CD4-positive, alpha-beta T cell (primary cell): ENCODE measurements at regions not wholly inside any gene's neighbourhood (a gene's known extent, or its start where the extent isn't known, plus 50 kb on each side); places are given as distances from the start of the nearest gene placed in this dataset.

Experiments used
- ATAC-seq: fragments of 200-7000 bp; cut with Tn5 transposase; one replicate; pipeline ENCODE4 v1.10.0; 2022; ENCODE audit warnings: mild to moderate bottlenecking; ENCODE audit not compliant: poor library complexity
- CTCF ChIA-PET: fragments of 350-600 bp; sonication (Branson Sonifier 250); formaldehyde crosslinking; loops from one replicate; lab custom pipeline; 2021; ENCODE audit warnings: antibody characterized with exemption, inconsistent platforms; lab: Charles Lee
- POLR2A ChIA-PET: fragments of 350-600 bp; sonication (Branson Sonifier 250); formaldehyde crosslinking; loops from one replicate; lab custom pipeline; 2021; ENCODE audit warnings: antibody characterized with exemption, inconsistent platforms; lab: Charles Lee
- DNase-seq, 14 experiments: peaks; one replicate each; pipeline ENCODE4 v3.0.0-alpha.2; 2013 to 2020; ENCODE audit warnings: mixed read lengths in 2 of 14
- H3K27ac ChIP-seq, 2 donors: one replicate each; pipeline versions ENCODE4 v1.5.1 to v1.7.0; 2013; ENCODE audit warnings: low read length in 2 of 2, low read depth in 1 of 2, mild to moderate bottlenecking in 1 of 2
- H3K27me3 ChIP-seq, 2 experiments: 1 replicate in 1 of 2; 2 replicates in 1 of 2; pipeline versions ENCODE4 v1.6.1 to v1.7.0; 2013; ENCODE audit warnings: low read length in 2 of 2, control low read depth in 1 of 2, mild to moderate bottlenecking in 1 of 2, moderate library complexity in 1 of 2; ENCODE audit not compliant: insufficient read depth in 2 of 2, control insufficient read depth in 1 of 2
- H3K36me3 ChIP-seq: one replicate; pipeline ENCODE4 v1.6.1; 2013; ENCODE audit warnings: low read length, control low read depth; ENCODE audit not compliant: insufficient read depth
- H3K4me1 ChIP-seq: one replicate; pipeline ENCODE4 v1.6.1; 2013; ENCODE audit warnings: low read length, control low read depth; ENCODE audit not compliant: insufficient read depth
- H3K4me3 ChIP-seq: one replicate; pipeline ENCODE4 v1.5.1; 2013; ENCODE audit warnings: mild to moderate bottlenecking, low read length, moderate library complexity
- H3K9me3 ChIP-seq, 2 experiments: 1 replicate in 1 of 2; 2 replicates in 1 of 2; pipeline versions ENCODE4 v1.6.1 to v1.7.0; 2013; ENCODE audit warnings: low read length in 2 of 2, mild to moderate bottlenecking in 2 of 2, control low read depth in 1 of 2, moderate library complexity in 1 of 2; ENCODE audit not compliant: control insufficient read depth in 1 of 2, insufficient read depth in 1 of 2
- H3K27ac Mint-ChIP-seq: one replicate; pipeline ENCODE4 v1.8.0; 2020; ENCODE audit warnings: mixed read lengths
- H3K27me3 Mint-ChIP-seq: one replicate; pipeline ENCODE4 v1.8.0; 2021; ENCODE audit warnings: mixed read lengths
- H3K36me3 Mint-ChIP-seq: one replicate; pipeline ENCODE4 v1.8.0; 2021; ENCODE audit warnings: low read depth, mixed read lengths
- H3K4me1 Mint-ChIP-seq: one replicate; pipeline ENCODE4 v1.8.0; 2021; ENCODE audit warnings: low read depth, mixed read lengths
- H3K4me3 Mint-ChIP-seq: one replicate; pipeline ENCODE4 v1.8.0; 2020; ENCODE audit warnings: mild to moderate bottlenecking, mixed read lengths
- H3K9me3 Mint-ChIP-seq: one replicate; pipeline ENCODE4 v1.8.0; 2020; ENCODE audit warnings: mixed read lengths
- intact Hi-C, 2 experiments: fragments of 100-400 bp; cut with DNase I in 1 of 2; cut with micrococcal nuclease in 1 of 2; formaldehyde crosslinking; loops; one replicate each; pipeline versions ENCODE4 v1.15.1 to v1.9.0; 2023 to 2025; cut with DNase I, micrococcal nuclease
- TF ChIP-seq, protein P1 (sequence below): fragments of 200-600 bp; IDR thresholded peaks from one replicate; pipeline ENCODE4 v1.8.0; 2022; ENCODE audit warnings: antibody characterized with exemption, mild to moderate bottlenecking

DNA sequence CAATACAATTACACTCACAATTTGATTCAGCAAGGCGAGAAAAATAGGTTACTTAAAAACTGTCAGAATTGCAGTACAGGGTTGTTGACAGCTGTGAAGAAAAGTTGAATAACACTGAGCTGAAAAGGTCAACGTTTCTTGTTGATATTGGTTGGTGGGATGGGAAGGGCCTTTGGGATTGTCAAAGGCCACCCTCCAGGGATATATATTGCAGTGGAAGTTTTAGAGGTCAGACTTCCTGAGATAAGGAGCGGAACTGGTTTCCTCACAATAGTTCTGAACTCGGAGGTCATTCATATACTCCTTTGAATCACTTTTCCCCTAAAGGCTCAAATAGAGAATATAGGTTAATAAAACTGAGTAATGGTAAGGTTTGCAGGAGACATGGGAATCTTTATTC lies 417.2 kb downstream of the RAPGEF2 start:
- H3K4me1 ChIP-seq, result no peaks in the 10 kb centered on the region
- intact Hi-C loops, result no loop called here
- H3K36me3 Mint-ChIP-seq, result no peaks in the 10 kb centered on the region
- H3K27me3 Mint-ChIP-seq, result no peaks in the 10 kb centered on the region
- TF ChIP-seq, protein P1, sequence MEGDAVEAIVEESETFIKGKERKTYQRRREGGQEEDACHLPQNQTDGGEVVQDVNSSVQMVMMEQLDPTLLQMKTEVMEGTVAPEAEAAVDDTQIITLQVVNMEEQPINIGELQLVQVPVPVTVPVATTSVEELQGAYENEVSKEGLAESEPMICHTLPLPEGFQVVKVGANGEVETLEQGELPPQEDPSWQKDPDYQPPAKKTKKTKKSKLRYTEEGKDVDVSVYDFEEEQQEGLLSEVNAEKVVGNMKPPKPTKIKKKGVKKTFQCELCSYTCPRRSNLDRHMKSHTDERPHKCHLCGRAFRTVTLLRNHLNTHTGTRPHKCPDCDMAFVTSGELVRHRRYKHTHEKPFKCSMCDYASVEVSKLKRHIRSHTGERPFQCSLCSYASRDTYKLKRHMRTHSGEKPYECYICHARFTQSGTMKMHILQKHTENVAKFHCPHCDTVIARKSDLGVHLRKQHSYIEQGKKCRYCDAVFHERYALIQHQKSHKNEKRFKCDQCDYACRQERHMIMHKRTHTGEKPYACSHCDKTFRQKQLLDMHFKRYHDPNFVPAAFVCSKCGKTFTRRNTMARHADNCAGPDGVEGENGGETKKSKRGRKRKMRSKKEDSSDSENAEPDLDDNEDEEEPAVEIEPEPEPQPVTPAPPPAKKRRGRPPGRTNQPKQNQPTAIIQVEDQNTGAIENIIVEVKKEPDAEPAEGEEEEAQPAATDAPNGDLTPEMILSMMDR, result no peak
- H3K27me3 ChIP-seq, result no peaks in the 10 kb centered on the region
- H3K27ac Mint-ChIP-seq, result no peak overlapping the region
- H3K4me3 Mint-ChIP-seq, result no peak overlapping the region
- CTCF ChIA-PET, result no interaction called here
- peaks cover 0 to 6% of the 10 kb centered on the region in 2 experiments for H3K9me3 ChIP-seq
- no peak overlapping the region for H3K4me3 ChIP-seq
- ATAC-seq (no peak), DNase-seq (no peak)
- POLR2A ChIA-PET, result no interaction called here
- no peaks in the 10 kb centered on the region for H3K9me3 Mint-ChIP-seq
- H3K27ac ChIP-seq, result no peak overlapping the region
- H3K4me1 Mint-ChIP-seq, result no peaks in the 10 kb centered on the region
- no peaks in the 10 kb centered on the region for H3K36me3 ChIP-seq

DNA sequence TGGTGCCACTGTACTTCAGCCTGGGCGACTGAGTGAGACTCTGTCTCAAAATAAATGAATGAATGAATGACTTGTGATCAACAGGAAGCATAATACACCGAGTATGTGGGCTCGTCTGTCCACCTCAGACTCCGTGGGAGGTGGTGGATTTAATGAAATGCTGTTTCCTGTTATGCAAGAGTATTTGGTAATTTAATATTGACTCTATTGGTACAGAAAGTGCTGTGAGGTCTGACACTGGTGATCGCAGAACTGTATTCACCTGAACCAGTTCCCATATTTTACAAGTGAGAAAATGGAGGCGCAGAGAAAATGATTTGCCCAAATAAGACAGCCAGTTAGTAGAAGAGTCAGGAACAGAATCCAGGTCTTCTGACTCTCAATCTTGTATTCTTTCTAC lies 423.3 kb downstream of the RAPGEF2 start:
- no peaks in the 10 kb centered on the region for H3K27me3 ChIP-seq
- Mint-ChIP-seq H3K9me3 (no peaks in the 10 kb centered on the region), H3K4me1 (no peaks in the 10 kb centered on the region), H3K4me3 (no peak overlapping the region), H3K36me3 (no peaks in the 10 kb centered on the region), H3K27me3 (no peaks in the 10 kb centered on the region), H3K27ac (no peak overlapping the region)
- ChIA-PET POLR2A (no interaction called here), CTCF (no interaction called here)
- H3K36me3 ChIP-seq, result no peaks in the 10 kb centered on the region
- TF ChIP-seq, protein P1, result no peak
- intact Hi-C loops, result no loop called here
- no peak for DNase-seq
- no peak for ATAC-seq
- H3K9me3 ChIP-seq, result peaks cover 0 to 6% of the 10 kb centered on the region in 2 experiments
- no peak overlapping the region for H3K4me3 ChIP-seq
- no peaks in the 10 kb centered on the region for H3K4me1 ChIP-seq
- H3K27ac ChIP-seq, result no peak overlapping the region

DNA sequence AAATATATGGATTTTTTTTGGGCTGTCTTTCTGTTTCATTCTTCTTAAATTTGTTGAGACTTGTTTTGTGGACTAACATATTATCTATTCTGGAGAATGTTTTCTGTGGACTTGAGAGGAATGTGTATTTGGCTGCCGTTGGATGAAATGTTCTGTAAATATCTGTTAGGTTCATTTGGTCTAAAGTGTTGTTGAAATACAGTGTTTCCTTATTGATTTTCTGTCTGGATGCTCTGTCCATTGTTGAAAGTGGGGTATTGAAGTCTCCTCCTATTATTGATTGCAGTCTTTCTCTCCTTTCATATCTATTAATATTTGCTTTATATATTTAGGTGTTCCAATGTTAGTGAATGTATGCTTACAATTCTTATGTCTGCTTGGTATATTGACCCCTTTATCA lies 431.8 kb downstream of the RAPGEF2 start:
- H3K27me3 ChIP-seq, result peaks cover 0 to 3% of the 10 kb centered on the region in 2 experiments
- no peak for DNase-seq
- TF ChIP-seq, protein P1, result no peak
- H3K27ac Mint-ChIP-seq, result no peak overlapping the region
- no peaks in the 10 kb centered on the region for H3K4me1 Mint-ChIP-seq
- H3K4me3 ChIP-seq, result no peak overlapping the region
- H3K36me3 ChIP-seq, result no peaks in the 10 kb centered on the region
- H3K4me3 Mint-ChIP-seq, result no peak overlapping the region
- ChIA-PET POLR2A (no interaction called here), CTCF (no interaction called here)
- H3K4me1 ChIP-seq, result no peaks in the 10 kb centered on the region
- H3K9me3 ChIP-seq, result peaks cover 6 to 16% of the 10 kb centered on the region in 2 experiments
- H3K27ac ChIP-seq, result no peak overlapping the region
- no peaks in the 10 kb centered on the region for H3K36me3 Mint-ChIP-seq
- intact Hi-C loops, result no loop called here
- H3K9me3 Mint-ChIP-seq, result peaks cover 13% of the 10 kb centered on the region
- no peaks in the 10 kb centered on the region for H3K27me3 Mint-ChIP-seq
- ATAC-seq, result no peak
